ENCODE measurements at regions not wholly inside any gene's neighbourhood (a gene's known extent, or its start where the extent isn't known, plus 50 kb on each side); places are given as distances from the start of the nearest gene placed in this dataset.

- peaks cover 5% of the 10 kb centered on the region for H3K4me1 Mint-ChIP-seq (ENCODE audit: low read depth)
- H3K9me3 Mint-ChIP-seq (ENCODE audit: insufficient read depth) = peaks cover 5% of the 10 kb centered on the region
- ChIA-PET POLR2A (no interaction called here), CTCF (no interaction called here)
- peaks cover 2% of the 10 kb centered on the region for H3K36me3 Mint-ChIP-seq (ENCODE audit: low read depth)
- ATAC-seq (no peak), DNase-seq (no peak)
- peaks cover 24% of the 10 kb centered on the region for H3K27me3 Mint-ChIP-seq (ENCODE audit: low read depth)
- no peak overlapping the region for H3K4me3 Mint-ChIP-seq
- H3K27ac Mint-ChIP-seq = no peak overlapping the region
These were observed 243.5 kb downstream of the ANAPC1 start for GRCh38 chr2:111640480-111640879.

DNA sequence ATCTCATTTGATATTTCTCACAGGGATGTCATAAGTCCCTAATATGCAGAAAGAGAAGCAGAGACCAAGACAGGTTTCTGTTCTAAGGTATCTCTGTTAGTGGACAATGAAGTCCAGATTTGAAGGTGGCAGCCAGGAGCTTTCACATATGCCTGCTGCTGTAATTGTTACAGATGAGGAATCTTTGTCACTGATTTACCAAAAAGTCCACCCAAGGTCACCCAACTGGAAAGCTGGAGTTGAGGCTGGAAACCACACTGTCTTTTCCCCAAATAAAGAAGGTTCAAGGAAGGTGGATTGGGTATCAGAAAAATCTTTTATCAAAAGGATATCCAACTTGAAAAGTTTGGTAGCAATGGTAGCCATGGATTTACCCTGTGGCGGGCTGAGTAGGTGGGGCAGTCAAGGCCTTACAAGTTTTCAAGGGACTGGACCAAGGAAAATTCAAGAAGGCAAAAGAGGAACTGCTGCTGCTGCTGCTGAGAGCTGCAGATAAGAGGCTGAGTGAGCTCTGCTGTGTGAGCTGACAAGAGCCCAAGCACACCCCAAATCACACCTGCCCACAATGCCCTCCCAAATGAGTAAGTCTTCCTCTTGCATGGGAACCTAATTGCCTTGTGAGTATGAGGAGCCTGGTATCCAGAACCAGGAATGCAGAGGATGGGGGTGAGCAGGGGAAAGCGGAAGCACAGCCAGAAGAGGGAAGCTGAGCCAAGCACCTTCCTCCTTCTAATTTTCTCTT, 241.2 kb downstream of the ANAPC1 start:
- ChIA-PET POLR2A (no interaction called here), CTCF (no interaction called here)
- H3K27me3 Mint-ChIP-seq (ENCODE audit: low read depth) = peaks cover 26% of the 10 kb centered on the region
- peaks cover 18% of the 10 kb centered on the region for H3K9me3 Mint-ChIP-seq (ENCODE audit: insufficient read depth)
- peaks cover 5% of the 10 kb centered on the region for H3K4me1 Mint-ChIP-seq (ENCODE audit: low read depth)
- H3K36me3 Mint-ChIP-seq (ENCODE audit: low read depth) = peaks cover 4% of the 10 kb centered on the region
- no peak for DNase-seq
- H3K4me3 Mint-ChIP-seq = no peak overlapping the region
- ATAC-seq = no peak
- no peak overlapping the region for H3K27ac Mint-ChIP-seq

DNA sequence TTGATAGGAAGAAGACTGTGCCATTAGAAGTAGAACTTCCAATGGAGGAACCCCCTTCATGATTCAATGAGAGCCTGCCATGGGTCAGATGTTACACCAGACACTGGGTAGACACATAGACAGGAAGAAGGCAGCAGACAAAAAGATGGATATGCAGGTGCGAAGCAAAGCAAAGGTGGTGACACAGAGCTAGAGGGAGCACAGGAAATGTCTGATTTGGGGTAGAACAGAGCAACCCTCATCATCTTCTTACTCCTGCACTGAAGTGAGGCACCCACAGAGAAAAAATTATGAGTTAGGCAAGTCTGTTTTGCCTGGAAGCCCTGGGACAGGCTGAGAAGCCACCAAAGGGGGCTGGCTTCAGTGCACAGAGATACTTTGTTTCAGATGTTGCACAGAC, 240.2 kb downstream of the ANAPC1 start:
- Mint-ChIP-seq H3K9me3 (ENCODE audit: insufficient read depth) (peaks cover 18% of the 10 kb centered on the region), H3K27me3 (ENCODE audit: low read depth) (peaks cover 24% of the 10 kb centered on the region), H3K4me1 (ENCODE audit: low read depth) (peaks cover 5% of the 10 kb centered on the region), H3K4me3 (no peak overlapping the region), H3K36me3 (ENCODE audit: low read depth) (peaks cover 4% of the 10 kb centered on the region), H3K27ac (no peak overlapping the region)
- no peak for ATAC-seq
- ChIA-PET POLR2A (no interaction called here), CTCF (no interaction called here)
- no peak for DNase-seq

DNA sequence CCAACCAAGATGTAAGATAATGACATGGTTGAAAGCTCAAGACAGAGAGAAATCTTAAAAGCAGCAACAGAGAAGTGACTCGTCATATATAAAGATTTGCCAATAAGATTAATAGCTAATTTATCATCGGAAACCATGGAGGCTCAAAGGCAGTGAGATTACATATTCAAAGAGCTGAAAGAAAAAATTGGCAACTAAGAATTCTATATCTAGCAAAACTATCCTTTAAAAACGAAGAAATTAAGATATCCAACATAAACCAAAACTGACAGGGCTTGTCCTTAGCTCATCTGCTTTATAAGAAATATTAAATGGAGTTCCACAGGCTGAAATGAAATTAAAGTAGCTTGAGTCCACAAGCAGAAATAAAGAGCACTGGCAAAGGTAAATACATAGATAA, 236.6 kb downstream of the ANAPC1 start:
- H3K9me3 Mint-ChIP-seq (ENCODE audit: insufficient read depth) = peaks cover 18% of the 10 kb centered on the region
- ATAC-seq = no peak
- DNase-seq = no peak
- H3K27me3 Mint-ChIP-seq (ENCODE audit: low read depth) = peaks cover 25% of the 10 kb centered on the region
- H3K27ac Mint-ChIP-seq = no peak overlapping the region
- H3K4me1 Mint-ChIP-seq (ENCODE audit: low read depth) = no peaks in the 10 kb centered on the region
- ChIA-PET POLR2A (no interaction called here), CTCF (interaction anchor here (1.1 to 1.3 kb wide), 2 partner anchors 10 to 29 kb away, joined by 3 read pairs; no protein-coding TSS in a partner anchor)
- H3K4me3 Mint-ChIP-seq = no peak overlapping the region
- peaks cover 4% of the 10 kb centered on the region for H3K36me3 Mint-ChIP-seq (ENCODE audit: low read depth)

DNA sequence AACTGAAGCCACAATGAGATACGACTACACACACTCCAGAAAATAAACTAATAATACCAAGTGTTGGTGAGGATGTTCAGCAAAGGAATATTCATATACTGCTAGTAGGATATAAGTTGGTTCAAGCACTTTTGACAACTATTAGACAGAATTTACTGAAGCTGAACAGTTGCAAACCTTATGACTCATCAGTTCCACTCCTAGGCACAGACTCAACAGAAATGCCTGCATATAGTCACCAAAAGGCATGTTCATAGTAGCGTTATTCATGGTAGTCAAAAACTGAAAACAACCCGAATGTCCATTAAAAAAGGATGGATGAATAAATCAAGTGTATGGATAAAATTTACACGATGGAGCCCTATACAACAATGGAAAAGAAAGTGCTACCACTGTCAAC, 232.0 kb downstream of the ANAPC1 start:
- no peaks in the 10 kb centered on the region for H3K4me1 Mint-ChIP-seq (ENCODE audit: low read depth)
- CTCF ChIA-PET = interaction anchor here (0.7 kb wide), 1 partner anchor 12 kb away, joined by 4 read pairs; no protein-coding TSS in a partner anchor
- POLR2A ChIA-PET = no interaction called here
- peaks cover 7% of the 10 kb centered on the region for H3K9me3 Mint-ChIP-seq (ENCODE audit: insufficient read depth)
- H3K36me3 Mint-ChIP-seq (ENCODE audit: low read depth) = no peaks in the 10 kb centered on the region
- no peak for DNase-seq
- H3K4me3 Mint-ChIP-seq = no peak overlapping the region
- H3K27me3 Mint-ChIP-seq (ENCODE audit: low read depth) = peaks cover 33% of the 10 kb centered on the region
- H3K27ac Mint-ChIP-seq = no peak overlapping the region
- ATAC-seq = no peak

GRCh38 chr2:111652681-111653080, 231.3 kb downstream of the ANAPC1 start:
- no peak for ATAC-seq
- Mint-ChIP-seq H3K4me1 (ENCODE audit: low read depth) (no peaks in the 10 kb centered on the region), H3K27ac (no peak overlapping the region), H3K36me3 (ENCODE audit: low read depth) (no peaks in the 10 kb centered on the region), H3K27me3 (ENCODE audit: low read depth) (peaks cover 32% of the 10 kb centered on the region), H3K9me3 (ENCODE audit: insufficient read depth) (peaks cover under 1% of the 10 kb centered on the region), H3K4me3 (no peak overlapping the region)
- POLR2A ChIA-PET = no interaction called here
- no peak for DNase-seq
- CTCF ChIA-PET = no interaction called here

GRCh38 chr2:111653103-111653624, 230.8 kb downstream of the ANAPC1 start:
- Mint-ChIP-seq H3K27me3 (ENCODE audit: low read depth) (peaks cover 32% of the 10 kb centered on the region), H3K4me1 (ENCODE audit: low read depth) (no peaks in the 10 kb centered on the region), H3K36me3 (ENCODE audit: low read depth) (no peaks in the 10 kb centered on the region), H3K27ac (no peak overlapping the region), H3K9me3 (ENCODE audit: insufficient read depth) (no peaks in the 10 kb centered on the region), H3K4me3 (no peak overlapping the region)
- POLR2A ChIA-PET = no interaction called here
- ATAC-seq (no peak), DNase-seq (no peak)
- CTCF ChIA-PET = no interaction called here

DNA sequence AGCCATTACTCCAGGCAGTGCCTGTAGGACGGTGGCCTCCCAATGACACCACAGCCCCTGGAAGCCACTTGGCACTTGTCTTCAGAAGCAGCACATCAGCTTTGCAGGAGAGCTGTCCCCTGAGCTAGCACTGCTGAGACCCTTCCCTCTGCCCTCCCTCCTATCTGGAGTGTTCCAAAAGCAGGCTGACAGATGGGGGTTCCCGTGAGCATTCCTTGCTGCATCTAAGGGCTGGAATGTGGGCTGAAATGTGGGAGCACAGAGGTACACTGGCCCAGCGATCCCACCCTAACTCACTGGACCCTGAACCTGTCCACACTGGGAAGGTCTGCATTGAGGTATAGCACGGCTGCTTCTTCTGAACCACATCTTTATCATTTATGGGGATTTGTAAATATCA, 230.1 kb downstream of the ANAPC1 start:
- ChIA-PET CTCF (no interaction called here), POLR2A (no interaction called here)
- H3K27me3 Mint-ChIP-seq (ENCODE audit: low read depth) = peaks cover 32% of the 10 kb centered on the region
- no peak for ATAC-seq
- no peak overlapping the region for H3K27ac Mint-ChIP-seq
- no peaks in the 10 kb centered on the region for H3K4me1 Mint-ChIP-seq (ENCODE audit: low read depth)
- no peak overlapping the region for H3K4me3 Mint-ChIP-seq
- no peaks in the 10 kb centered on the region for H3K9me3 Mint-ChIP-seq (ENCODE audit: insufficient read depth)
- no peaks in the 10 kb centered on the region for H3K36me3 Mint-ChIP-seq (ENCODE audit: low read depth)
- no peak for DNase-seq

- ATAC-seq (no peak), DNase-seq (no peak)
- Mint-ChIP-seq H3K27me3 (ENCODE audit: low read depth) (peaks cover 34% of the 10 kb centered on the region), H3K4me1 (ENCODE audit: low read depth) (no peaks in the 10 kb centered on the region), H3K27ac (no peak overlapping the region), H3K36me3 (ENCODE audit: low read depth) (no peaks in the 10 kb centered on the region), H3K4me3 (no peak overlapping the region), H3K9me3 (ENCODE audit: insufficient read depth) (no peaks in the 10 kb centered on the region)
- CTCF ChIA-PET = no interaction called here
- POLR2A ChIA-PET = no interaction called here
These were observed 229.2 kb downstream of the ANAPC1 start for GRCh38 chr2:111654829-111655228.

DNA sequence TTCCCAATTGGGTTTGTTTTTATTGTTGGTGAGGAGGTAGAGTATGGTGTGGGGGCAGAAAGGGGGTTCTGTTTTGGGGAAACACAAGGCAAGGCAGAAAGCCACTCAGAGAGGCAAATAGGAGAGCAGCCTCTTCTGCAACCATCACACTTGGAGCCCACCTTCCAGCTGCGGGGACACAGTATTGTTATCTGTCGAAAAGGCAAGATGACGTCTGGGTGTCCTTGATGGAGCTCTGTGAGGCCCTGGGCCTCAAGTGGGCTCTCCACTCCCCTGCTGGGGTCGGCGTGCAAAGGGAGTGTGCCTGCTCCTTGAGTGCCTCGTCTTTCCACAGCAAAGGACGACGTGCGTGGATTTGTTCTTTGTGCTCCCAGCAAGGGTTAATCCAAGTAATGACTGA, 227.6 kb downstream of the ANAPC1 start:
- POLR2A ChIA-PET = no interaction called here
- no peaks in the 10 kb centered on the region for H3K36me3 Mint-ChIP-seq (ENCODE audit: low read depth)
- DNase-seq (no peak), ATAC-seq (no peak)
- H3K4me3 Mint-ChIP-seq = no peak overlapping the region
- CTCF ChIA-PET = no interaction called here
- H3K27me3 Mint-ChIP-seq (ENCODE audit: low read depth) = peaks cover 32% of the 10 kb centered on the region
- H3K27ac Mint-ChIP-seq = no peak overlapping the region
- H3K9me3 Mint-ChIP-seq (ENCODE audit: insufficient read depth) = no peaks in the 10 kb centered on the region
- no peaks in the 10 kb centered on the region for H3K4me1 Mint-ChIP-seq (ENCODE audit: low read depth)

- DNase-seq (no peak), ATAC-seq (no peak)
- H3K27me3 Mint-ChIP-seq (ENCODE audit: low read depth) = peaks cover 30% of the 10 kb centered on the region
- H3K36me3 Mint-ChIP-seq (ENCODE audit: low read depth) = no peaks in the 10 kb centered on the region
- POLR2A ChIA-PET = no interaction called here
- no peak overlapping the region for H3K4me3 Mint-ChIP-seq
- no peaks in the 10 kb centered on the region for H3K9me3 Mint-ChIP-seq (ENCODE audit: insufficient read depth)
- H3K27ac Mint-ChIP-seq = no peak overlapping the region
- CTCF ChIA-PET = interaction anchor here (1.3 kb wide), 1 partner anchor 10 kb away, joined by 3 read pairs; no protein-coding TSS in a partner anchor
- H3K4me1 Mint-ChIP-seq (ENCODE audit: low read depth) = peaks cover 2% of the 10 kb centered on the region
These were observed 227.1 kb downstream of the ANAPC1 start for GRCh38 chr2:111656894-111657293.

DNA sequence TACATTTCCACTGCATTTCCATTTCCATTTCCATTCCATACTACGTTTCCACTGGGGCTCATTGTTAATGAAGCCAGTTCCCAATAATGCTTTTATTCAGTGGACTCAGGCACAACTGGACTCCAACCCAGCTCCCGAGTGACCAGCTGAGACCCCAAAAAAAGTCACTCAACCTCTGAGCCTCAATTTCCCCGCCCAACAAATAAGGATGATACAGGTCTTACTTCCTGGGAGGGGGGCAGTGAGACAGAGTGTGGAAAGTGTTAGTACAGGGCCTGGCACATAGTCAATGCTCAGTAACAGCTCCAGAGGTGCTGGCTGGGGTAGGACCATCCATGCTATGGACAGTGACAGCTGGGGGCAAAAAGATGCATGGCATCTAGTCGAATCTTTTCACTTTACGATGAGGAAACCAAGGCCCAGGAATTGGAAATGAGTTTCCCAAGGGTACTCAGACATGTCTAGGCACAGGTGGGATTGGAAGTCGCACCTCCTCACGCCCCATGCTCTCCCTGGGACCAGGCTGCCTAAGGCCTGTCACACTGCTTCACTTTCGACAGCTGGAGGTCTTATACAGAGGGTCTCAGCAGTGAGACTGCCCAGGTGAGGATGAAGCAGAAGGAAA, 226.5 kb downstream of the ANAPC1 start:
- Mint-ChIP-seq H3K27me3 (ENCODE audit: low read depth) (peaks cover 25% of the 10 kb centered on the region), H3K9me3 (ENCODE audit: insufficient read depth) (no peaks in the 10 kb centered on the region), H3K4me3 (no peak overlapping the region), H3K36me3 (ENCODE audit: low read depth) (no peaks in the 10 kb centered on the region), H3K27ac (no peak overlapping the region), H3K4me1 (ENCODE audit: low read depth) (peaks cover 4% of the 10 kb centered on the region)
- DNase-seq (no peak), ATAC-seq (no peak)
- CTCF ChIA-PET = interaction anchor here (1.3 kb wide), 1 partner anchor 10 kb away, joined by 3 read pairs; no protein-coding TSS in a partner anchor
- POLR2A ChIA-PET = no interaction called here

Measured in activated CD8-positive, alpha-beta T cell treated with anti-CD3 and anti-CD28 coated beads, Interleukin-2, amount 10 ng/mL, durations not matched to agents 7 days and 5 days (primary cell).